IPS-11a (cell line): ENCODE measurements at regions not wholly inside any gene's neighbourhood (a gene's known extent, or its start where the extent isn't known, plus 50 kb on each side); places are given as distances from the start of the nearest gene placed in this dataset.
"Not testable (repeated sequence)": the region's sequence is repeated elsewhere in the genome, so short reads cannot be mapped to it uniquely, and the experiment has no call there.

Experiments used
- H3K4me3 ChIP-seq: one replicate; pipeline ENCODE4 v1.5.1; 2013; ENCODE audit warnings: low read depth, low read length, control low read depth

DNA sequence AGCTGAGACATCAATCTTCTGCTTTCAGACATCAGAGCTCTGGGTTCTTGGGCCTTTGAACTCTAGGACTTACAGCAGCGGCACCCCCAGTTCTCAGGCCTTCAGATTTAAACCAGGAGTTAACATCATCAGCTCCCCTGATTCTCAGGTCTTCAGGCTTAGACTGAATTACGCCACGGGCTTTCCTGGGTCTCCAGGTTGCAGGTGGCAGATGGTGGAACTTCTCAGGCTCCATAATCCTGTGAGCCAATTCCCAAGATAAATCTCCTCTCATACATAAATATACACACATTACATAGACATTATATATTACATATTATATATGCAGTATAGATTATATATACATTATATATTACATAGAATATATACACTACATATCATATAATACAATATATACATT lies 408.9 kb upstream of the AUTS2 start:
- no peak overlapping the region for H3K4me3 ChIP-seq

GRCh38 chr7:69190025-69190424 lies 408.2 kb upstream of the AUTS2 start:
- no peak overlapping the region for H3K4me3 ChIP-seq

DNA sequence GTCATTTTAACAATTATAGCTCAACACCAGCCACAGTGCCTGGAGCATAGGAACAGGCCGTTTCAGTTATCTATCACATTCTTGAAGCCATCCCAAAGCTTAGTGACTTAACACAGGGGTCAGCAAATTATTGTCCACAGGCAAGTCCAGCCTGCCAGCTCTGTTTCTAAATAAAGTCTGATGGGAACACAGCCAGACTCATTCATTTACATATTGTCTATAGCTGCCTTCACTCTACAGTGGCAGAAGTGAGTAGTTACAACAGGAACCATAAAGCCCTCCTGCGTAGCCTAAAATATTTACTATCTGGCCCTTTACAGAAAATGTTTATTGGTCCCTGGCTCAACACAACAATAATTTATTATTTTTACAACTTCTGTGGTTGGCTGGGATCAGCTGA lies 407.5 kb upstream of the AUTS2 start:
- no peak overlapping the region for H3K4me3 ChIP-seq

- H3K4me3 ChIP-seq, result no peak overlapping the region
These were observed 406.1 kb upstream of the AUTS2 start for GRCh38 chr7:69192134-69192533.

GRCh38 chr7:69193061-69193460 lies 405.2 kb upstream of the AUTS2 start:
- no peak overlapping the region for H3K4me3 ChIP-seq

DNA sequence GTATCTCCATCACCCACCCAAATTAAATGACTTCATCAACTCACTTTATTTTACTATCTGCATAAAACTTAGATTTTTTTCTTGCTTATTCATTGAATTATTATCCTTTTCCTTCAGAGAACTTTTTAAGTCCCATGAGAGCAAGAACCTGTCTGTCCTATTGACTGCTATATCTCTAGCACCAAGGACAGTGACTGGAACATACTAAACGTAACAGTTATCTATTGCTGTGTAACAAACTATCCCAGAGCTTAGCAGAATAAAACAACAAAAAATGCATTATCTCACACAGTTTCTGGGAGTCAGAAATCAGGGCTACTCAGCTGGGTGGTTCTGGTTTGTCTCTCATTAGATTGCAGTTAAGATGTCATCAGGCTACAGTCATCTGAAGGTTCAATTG lies 401.7 kb upstream of the AUTS2 start:
- H3K4me3 ChIP-seq, result no peak overlapping the region

DNA sequence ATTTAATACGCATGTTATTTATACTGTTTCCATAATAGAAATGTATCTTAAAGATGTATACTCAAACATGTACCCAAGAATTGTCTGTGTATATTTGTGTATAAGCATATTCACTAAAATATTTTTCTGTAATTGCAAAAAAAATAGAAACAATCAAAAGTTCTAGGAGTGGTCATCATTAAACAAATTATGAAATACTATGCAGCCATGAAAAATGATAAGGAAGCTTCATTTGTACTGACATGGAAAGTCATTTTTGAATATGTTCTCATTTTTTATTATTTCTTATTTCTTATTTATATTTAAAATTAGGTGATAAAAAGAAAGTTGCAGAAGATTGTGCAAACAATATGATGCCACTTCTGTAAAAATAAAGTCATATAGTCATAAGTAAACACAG lies 400.0 kb upstream of the AUTS2 start:
- no peak overlapping the region for H3K4me3 ChIP-seq

- H3K4me3 ChIP-seq, result no peak overlapping the region
These were observed 399.2 kb upstream of the AUTS2 start for GRCh38 chr7:69199041-69199440.

DNA sequence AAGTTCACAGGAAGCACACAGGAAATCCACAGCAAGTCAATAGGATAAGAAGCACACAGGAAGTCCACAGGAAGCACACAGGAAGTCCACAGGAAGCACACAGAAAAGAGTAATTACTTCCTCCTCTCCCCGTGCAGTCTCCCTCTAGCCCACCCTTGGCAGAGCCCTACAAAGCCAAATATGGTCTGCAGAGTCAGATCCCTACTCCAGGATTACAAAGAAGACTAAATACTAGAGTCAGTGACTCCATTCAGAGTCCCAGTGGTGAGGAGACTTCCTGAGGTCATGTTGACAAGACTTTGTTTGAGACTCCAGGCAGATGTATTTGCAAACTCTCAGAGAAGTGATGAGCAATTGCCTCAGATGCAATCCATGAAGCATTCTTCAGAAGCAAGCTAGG lies 398.6 kb upstream of the AUTS2 start:
- no peak overlapping the region for H3K4me3 ChIP-seq

- no peak overlapping the region for H3K4me3 ChIP-seq
These were observed 394.4 kb upstream of the AUTS2 start for GRCh38 chr7:69203871-69204270.

- no peak overlapping the region for H3K4me3 ChIP-seq
These were observed 393.3 kb upstream of the AUTS2 start for GRCh38 chr7:69204943-69205342.

- H3K4me3 ChIP-seq, result no peak overlapping the region
These were observed 392.7 kb upstream of the AUTS2 start for GRCh38 chr7:69205581-69205980.

DNA sequence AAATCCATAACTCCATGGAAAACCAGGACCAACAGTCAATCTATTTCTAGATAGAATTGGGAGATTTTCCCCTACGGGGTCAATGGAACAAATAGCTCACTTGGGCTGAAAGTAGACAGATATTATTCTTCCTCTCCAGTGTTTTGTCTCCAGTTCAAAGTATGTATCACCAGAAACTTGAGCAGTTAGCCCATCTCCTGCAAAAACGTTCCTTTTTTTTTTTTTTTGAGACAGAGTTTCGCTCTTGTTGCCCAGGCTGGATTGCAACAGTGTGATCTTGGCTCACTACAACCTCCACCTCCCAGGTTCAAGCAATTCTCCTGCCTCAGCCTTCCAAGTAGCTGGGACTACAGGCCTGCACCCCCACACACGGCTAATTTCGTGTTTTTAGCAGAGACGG lies 390.0 kb upstream of the AUTS2 start:
- no peak overlapping the region for H3K4me3 ChIP-seq

- no peak overlapping the region for H3K4me3 ChIP-seq
These were observed 389.4 kb upstream of the AUTS2 start for GRCh38 chr7:69208848-69209247.

- H3K4me3 ChIP-seq, result no peak overlapping the region
These were observed 386.9 kb upstream of the AUTS2 start for GRCh38 chr7:69211336-69211735.

DNA sequence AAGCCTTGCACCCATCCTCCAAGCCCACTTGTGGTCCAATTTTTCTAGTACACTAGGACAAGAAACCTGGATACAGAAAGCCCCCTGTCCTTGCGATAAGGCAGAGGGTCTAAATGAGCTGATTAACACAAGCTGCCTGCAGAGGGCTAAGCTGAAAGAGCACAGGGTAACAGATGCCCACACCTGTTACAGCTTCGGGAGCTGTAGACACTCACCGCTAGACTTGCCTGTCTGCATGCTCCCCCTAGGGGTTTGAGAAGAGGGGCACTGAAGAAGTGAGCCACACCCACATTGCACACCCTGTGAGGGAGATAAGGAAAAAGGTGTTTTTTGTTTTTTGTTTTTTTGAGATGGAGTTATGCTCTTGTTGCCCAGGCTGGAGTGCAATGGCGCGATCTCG lies 386.5 kb upstream of the AUTS2 start:
- H3K4me3 ChIP-seq, result no peak overlapping the region

GRCh38 chr7:69213878-69214277 lies 384.4 kb upstream of the AUTS2 start:
- no peak overlapping the region for H3K4me3 ChIP-seq

DNA sequence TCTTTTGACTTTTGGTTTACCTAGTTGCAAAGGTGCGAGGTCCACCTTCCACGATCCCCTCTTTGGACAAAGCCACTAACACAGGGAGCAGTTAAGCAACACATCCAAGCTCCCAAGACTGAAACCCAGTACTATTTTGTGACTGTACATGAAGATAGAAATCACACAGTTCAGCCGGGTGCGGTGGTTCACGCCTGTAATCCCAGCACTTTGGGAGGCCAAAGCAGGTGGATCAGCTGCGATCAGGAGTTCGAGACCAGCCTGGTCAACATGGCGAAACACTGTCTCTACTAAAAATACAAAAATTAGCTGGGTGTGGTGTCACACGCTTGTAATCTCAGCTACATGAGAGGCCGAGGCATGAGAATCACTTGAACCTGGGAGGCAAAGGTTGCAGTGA lies 382.8 kb upstream of the AUTS2 start:
- H3K4me3 ChIP-seq, result not testable (repeated sequence)

DNA sequence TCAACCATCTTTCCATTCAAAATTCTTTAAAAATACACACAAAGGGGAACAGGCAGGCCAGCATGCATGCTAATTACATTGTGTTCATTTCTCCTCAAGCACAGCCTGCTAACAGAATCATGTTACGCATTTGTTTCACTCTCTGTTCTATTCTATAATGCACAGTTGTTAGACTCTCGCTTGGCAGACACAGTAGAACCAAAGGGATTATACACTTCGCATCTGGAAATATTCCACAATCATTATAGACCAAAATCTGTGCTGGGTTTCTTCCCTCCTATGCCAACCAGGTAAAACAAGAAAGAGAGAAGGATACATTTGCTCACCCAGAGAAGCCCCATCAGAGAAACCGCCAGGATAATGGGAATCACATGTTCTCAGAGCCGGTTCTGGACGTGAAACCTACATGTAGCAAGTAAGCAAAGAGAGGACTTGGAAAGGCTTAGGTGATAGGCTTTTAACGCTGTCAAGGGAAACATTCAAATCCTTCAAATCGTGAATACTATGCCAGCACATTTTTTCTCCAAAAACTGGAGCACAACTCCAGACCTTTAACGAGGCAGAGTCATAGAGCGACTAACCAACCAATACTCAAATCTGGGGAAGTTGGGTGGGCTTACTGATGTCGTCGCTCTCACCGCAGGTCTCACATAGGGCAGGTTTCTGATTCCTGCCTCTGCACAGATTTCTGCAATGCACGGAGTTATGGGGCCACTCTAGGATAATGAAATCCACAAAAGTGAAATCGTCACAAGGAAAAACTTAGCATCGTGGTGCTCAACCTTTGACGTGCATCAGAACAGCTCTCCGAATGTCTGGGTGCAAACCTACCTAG lies 380.5 kb upstream of the AUTS2 start:
- no peak overlapping the region for H3K4me3 ChIP-seq

DNA sequence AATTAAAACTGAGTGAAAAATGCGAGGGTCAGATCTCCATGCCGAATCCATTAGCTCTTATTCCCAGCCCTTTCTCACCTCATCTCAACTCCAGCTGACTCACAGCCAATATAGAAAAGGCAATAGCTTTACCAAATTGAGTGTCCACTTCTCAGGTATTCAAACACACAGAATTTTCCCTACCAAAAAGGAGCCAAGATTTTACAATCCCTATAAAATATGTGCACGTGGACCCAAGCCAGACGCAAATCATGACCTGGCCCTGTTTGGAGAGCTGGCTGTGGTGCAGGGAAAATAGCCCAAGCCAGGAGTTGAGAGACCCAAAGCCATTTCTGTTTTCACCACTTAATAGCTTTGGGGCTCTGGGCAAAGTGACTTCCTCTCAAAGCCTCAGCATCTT lies 379.7 kb upstream of the AUTS2 start:
- H3K4me3 ChIP-seq, result no peak overlapping the region

GRCh38 chr7:69219381-69219780 lies 378.9 kb upstream of the AUTS2 start:
- H3K4me3 ChIP-seq, result no peak overlapping the region

- no peak overlapping the region for H3K4me3 ChIP-seq
These were observed 372.9 kb upstream of the AUTS2 start for GRCh38 chr7:69225259-69225943.
